GM13977 (cell line): ENCODE measurements at regions not wholly inside any gene's neighbourhood (a gene's known extent, or its start where the extent isn't known, plus 50 kb on each side); places are given as distances from the start of the nearest gene placed in this dataset.

Source experiments
- DNase-seq: peaks from one replicate; pipeline ENCODE4 v3.0.0; 2012; ENCODE audit warnings: low spot score
- in situ Hi-C: fragments of 300-500 bp; cut with MboI; formaldehyde crosslinking; loops from one replicate; pipeline ENCODE4 v1.12.0; 2022; ENCODE audit warnings: low sequenced_read_pairs, low pct_unique_long_range_greater_than_20kb, mixed read lengths, inconsistent platforms; ENCODE audit not compliant: unreplicated experiment
- TF ChIP-seq, protein P1 (sequence below): IDR thresholded peaks from 2 replicates; pipeline ENCODE4 v1.5.1; 2012; ENCODE audit warnings: mild to moderate bottlenecking, control low read depth; ENCODE audit not compliant: insufficient read depth; ENCODE audit errors: extremely low read depth, missing control alignments

DNA sequence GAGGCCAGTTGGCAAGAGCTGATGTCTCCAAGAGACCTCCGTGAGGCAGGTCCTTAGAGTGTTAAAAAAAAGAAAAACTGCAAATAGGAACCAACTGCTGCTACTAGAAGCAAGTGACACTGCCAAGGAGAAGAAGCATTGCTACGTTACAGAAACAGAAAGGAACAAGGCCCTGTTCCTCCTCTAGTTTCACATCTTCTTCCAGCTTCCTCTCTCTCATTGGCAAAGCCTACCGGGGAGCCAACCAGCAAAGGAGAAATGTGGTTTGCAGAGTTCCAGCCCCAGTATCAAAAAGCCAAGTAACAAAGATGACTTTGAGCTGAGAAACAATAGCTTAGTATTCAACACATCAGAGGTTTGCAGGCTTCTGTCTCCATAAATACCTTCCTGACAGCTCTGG, 145.9 kb downstream of the PRELID2 start:
- in situ Hi-C loops, result no loop called here
- no peak for DNase-seq
- TF ChIP-seq, protein P1, sequence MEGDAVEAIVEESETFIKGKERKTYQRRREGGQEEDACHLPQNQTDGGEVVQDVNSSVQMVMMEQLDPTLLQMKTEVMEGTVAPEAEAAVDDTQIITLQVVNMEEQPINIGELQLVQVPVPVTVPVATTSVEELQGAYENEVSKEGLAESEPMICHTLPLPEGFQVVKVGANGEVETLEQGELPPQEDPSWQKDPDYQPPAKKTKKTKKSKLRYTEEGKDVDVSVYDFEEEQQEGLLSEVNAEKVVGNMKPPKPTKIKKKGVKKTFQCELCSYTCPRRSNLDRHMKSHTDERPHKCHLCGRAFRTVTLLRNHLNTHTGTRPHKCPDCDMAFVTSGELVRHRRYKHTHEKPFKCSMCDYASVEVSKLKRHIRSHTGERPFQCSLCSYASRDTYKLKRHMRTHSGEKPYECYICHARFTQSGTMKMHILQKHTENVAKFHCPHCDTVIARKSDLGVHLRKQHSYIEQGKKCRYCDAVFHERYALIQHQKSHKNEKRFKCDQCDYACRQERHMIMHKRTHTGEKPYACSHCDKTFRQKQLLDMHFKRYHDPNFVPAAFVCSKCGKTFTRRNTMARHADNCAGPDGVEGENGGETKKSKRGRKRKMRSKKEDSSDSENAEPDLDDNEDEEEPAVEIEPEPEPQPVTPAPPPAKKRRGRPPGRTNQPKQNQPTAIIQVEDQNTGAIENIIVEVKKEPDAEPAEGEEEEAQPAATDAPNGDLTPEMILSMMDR, result no peak

DNA sequence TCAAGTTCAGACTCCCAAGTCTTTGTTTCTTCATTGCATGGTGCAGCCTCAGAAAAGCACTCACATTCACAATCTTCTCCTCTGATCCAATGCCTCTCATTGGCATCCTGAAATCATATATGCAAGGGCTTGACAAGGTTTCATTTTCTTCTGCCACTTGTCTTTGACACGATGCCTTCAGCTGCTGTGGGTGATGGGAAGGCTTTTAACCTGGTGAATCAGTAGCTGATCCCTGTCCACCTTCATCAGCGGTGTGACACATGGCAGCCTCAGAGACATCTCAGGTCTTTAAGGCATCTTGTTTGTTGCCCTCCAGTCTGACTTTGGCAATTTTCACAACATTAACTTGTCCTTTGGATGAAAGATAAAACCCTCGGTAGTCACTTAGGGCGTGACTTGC, 147.2 kb downstream of the PRELID2 start:
- in situ Hi-C loops, result no loop called here
- TF ChIP-seq, protein P1, result no peak
- no peak for DNase-seq

DNA sequence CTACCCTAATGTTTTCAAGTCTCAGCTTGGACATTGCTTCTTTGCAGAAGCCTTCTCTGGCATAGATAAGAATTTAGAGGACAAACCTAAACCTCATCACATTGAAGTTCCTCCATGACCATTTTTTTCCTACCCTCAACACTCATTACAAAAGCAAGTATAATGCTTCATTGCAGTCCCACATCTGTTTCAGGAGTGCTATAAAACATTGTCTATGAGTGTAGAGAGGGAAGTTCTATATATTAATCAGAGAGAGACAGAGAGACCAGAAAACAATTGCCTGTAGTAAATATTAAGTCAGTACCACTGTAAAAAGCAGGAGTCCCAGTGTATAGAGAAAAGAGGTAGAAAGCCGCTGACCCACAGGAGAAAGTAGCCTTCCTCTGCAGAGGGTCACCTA, 149.7 kb downstream of the PRELID2 start:
- no peak for DNase-seq
- TF ChIP-seq, protein P1, result no peak
- in situ Hi-C loops, result no loop called here

DNA sequence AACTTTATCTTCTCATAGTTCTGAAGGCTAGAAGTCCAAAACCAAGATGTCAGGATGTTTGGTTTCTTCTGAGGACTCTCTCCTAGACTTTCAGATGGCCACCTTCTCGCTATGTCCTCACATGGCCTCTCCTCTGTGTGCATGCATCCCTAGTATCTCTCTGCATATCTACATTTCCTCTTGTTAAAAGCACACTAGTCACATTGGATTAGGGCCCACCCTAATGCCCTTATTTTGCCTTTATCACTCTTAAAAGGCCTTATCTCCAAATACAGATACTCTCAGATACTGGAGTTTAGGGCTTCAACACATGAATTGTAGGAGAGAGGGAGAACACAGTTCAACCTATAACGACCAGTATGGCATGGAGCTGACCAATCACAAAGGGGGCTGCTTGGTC, 151.7 kb downstream of the PRELID2 start:
- TF ChIP-seq, protein P1, result no peak
- no peak for DNase-seq
- in situ Hi-C loops, result no loop called here

DNA sequence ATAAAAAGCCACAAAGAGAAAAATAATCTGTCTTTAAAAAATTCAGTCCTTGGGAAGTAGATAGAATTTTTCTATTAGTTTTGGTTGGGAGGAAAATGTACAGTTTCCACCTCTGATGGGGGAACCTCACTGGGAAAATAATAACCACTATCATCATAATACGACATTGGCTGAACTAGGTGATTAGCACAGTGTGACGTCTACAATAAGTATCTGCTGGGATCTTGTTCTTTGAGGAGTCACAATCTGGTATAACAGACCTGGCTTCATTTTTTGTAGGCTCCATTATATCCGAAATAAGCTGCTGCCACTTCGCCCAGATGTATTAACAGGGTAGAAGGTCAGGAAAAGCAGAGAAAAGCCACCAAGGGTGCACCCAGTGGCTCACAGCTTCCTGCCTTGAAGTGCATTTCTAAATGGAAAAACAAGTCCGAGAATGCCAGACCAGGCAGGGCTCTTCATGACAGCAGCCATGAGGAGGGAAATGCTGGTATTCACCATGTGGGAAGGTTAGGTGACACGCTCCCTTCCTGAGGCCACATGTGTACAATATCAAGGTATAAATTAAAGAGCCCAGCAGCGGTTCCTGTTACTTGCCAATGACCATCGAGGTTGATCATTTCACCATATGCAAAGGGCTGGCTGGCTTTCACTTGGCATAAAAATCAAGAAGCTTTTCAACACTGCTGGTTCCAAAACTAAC, 152.8 kb downstream of the PRELID2 start:
- no peak for DNase-seq
- TF ChIP-seq, protein P1, result no peak
- in situ Hi-C loops, result no loop called here

DNA sequence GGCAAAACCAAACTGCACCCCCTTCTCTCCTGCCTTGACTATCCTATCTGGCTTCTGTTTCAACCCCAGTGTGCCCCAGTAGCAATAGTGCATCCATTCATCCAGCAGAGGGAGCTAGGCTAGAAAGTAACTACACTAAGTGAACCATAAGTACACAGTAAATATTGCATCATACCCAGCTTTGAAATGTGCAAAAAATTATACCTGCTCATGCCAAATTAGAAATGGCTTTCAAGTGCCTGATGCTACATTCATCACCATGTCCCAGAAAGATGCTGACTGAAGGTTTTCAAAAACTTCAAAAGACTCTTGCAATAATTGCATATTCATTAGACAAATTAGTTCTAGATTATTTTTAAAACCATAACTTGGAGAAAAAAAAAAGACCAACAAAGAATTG, 153.5 kb downstream of the PRELID2 start:
- DNase-seq, result peak; percentile 40
- in situ Hi-C loops, result no loop called here
- TF ChIP-seq, protein P1, result peak; percentile 76

DNA sequence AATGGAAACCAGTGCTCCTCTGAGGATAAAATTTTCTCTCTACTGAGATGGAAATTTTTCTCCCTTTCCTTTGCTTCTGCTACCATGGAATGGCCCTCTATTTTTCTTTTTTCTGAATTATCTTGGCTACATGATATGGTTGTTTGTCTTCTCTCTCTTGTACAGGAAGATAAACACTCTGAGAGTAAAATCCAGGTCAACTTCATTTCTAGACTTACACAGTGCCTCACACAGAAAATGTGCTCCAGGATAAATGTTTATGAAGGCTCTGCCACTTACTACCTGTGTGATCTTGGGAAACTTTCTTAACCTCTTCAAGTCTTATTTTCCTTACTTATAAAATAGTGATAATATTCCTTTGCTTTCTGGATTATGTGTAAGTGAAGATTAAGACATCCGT, 153.9 kb downstream of the PRELID2 start:
- TF ChIP-seq, protein P1, result no peak
- DNase-seq, result no peak
- in situ Hi-C loops, result no loop called here
